NCI-H345 (cell line): ENCODE measurements at regions not wholly inside any gene's neighbourhood (a gene's known extent, or its start where the extent isn't known, plus 50 kb on each side); places are given as distances from the start of the nearest gene placed in this dataset.

ENCODE experiments used
- DNase-seq: peaks from one replicate; lab custom pipeline; 2025; lab: John Stamatoyannopoulos, UW

- DNase-seq, result peak; percentile 20
These were observed 187.4 kb upstream of the STAC start for GRCh38 chr3:36192901-36193300.

GRCh38 chr3:36193448-36193847, 186.9 kb upstream of the STAC start:
- DNase-seq, result no peak

GRCh38 chr3:36196058-36196457, 184.2 kb upstream of the STAC start:
- DNase-seq, result no peak

GRCh38 chr3:36197151-36197550, 183.2 kb upstream of the STAC start:
- DNase-seq, result no peak

- DNase-seq, result no peak
These were observed 178.8 kb upstream of the STAC start for GRCh38 chr3:36201546-36201945.

- no peak for DNase-seq
These were observed 173.2 kb upstream of the STAC start for GRCh38 chr3:36206956-36207580.

GRCh38 chr3:36210840-36211651, 169.3 kb upstream of the STAC start:
- no peak for DNase-seq

- DNase-seq, result no peak
These were observed 168.7 kb upstream of the STAC start for GRCh38 chr3:36211652-36211999.

GRCh38 chr3:36212251-36212650, 168.1 kb upstream of the STAC start:
- DNase-seq, result no peak

GRCh38 chr3:36214460-36214859, 165.8 kb upstream of the STAC start:
- DNase-seq, result no peak

GRCh38 chr3:36215241-36215640, 165.1 kb upstream of the STAC start:
- DNase-seq, result no peak

- DNase-seq, result no peak
These were observed 160.9 kb upstream of the STAC start for GRCh38 chr3:36219398-36219797.

GRCh38 chr3:36220173-36220572, 160.1 kb upstream of the STAC start:
- no peak for DNase-seq

GRCh38 chr3:36221975-36222374, 158.3 kb upstream of the STAC start:
- no peak for DNase-seq

- DNase-seq, result no peak
These were observed 152.3 kb upstream of the STAC start for GRCh38 chr3:36227980-36228379.

- DNase-seq, result no peak
These were observed 150.8 kb upstream of the STAC start for GRCh38 chr3:36229496-36229895.

GRCh38 chr3:36232797-36233489, 147.4 kb upstream of the STAC start:
- DNase-seq, result no peak

GRCh38 chr3:36244728-36245127, 135.6 kb upstream of the STAC start:
- no peak for DNase-seq

- no peak for DNase-seq
These were observed 131.9 kb upstream of the STAC start for GRCh38 chr3:36248374-36248773.

- DNase-seq, result no peak
These were observed 130.1 kb upstream of the STAC start for GRCh38 chr3:36250191-36250590.

GRCh38 chr3:36257158-36257852, 123.0 kb upstream of the STAC start:
- DNase-seq, result no peak

GRCh38 chr3:36258421-36258820, 121.9 kb upstream of the STAC start:
- no peak for DNase-seq

GRCh38 chr3:36259580-36259979, 120.7 kb upstream of the STAC start:
- no peak for DNase-seq
